KMS-11 (cell line): ENCODE measurements at regions not wholly inside any gene's neighbourhood (a gene's known extent, or its start where the extent isn't known, plus 50 kb on each side); places are given as distances from the start of the nearest gene placed in this dataset.

Experiments used
- H2AFZ ChIP-seq: fragments of 200-600 bp; sonication (generic); 2 replicates; pipeline ENCODE4 v1.6.1; 2016; ENCODE audit warnings: antibody characterized with exemption, mixed run types, low read depth
- H3K27ac ChIP-seq: fragments of 200-600 bp; sonication (generic); 2 replicates; pipeline ENCODE4 v1.6.1; 2016; ENCODE audit warnings: mild to moderate bottlenecking, mixed run types
- H3K27me3 ChIP-seq: fragments of 200-600 bp; sonication (generic); 2 replicates; pipeline ENCODE4 v1.6.1; 2017; ENCODE audit warnings: mild to moderate bottlenecking, low read depth, mixed run types, moderate library complexity; ENCODE audit not compliant: insufficient read depth
- H3K36me3 ChIP-seq: fragments of 200-600 bp; sonication (generic); 2 replicates; pipeline ENCODE4 v1.6.1; 2017; ENCODE audit warnings: mild to moderate bottlenecking, mixed run types; ENCODE audit not compliant: insufficient read depth
- H3K4me1 ChIP-seq: fragments of 200-600 bp; sonication (generic); 2 replicates; pipeline ENCODE4 v1.6.1; 2016; ENCODE audit warnings: mild to moderate bottlenecking, low read depth, mixed run types; ENCODE audit not compliant: poor library complexity, severe bottlenecking
- H3K4me2 ChIP-seq: fragments of 200-600 bp; sonication (generic); 2 replicates; pipeline ENCODE4 v1.7.0; 2016; ENCODE audit warnings: mild to moderate bottlenecking, mixed run types
- H3K4me3 ChIP-seq: fragments of 200-600 bp; sonication (generic); IDR thresholded peaks from 2 replicates; pipeline ENCODE4 v1.6.1; 2017; ENCODE audit warnings: low read depth, low read length, mixed read lengths; ENCODE audit not compliant: insufficient read depth
- H3K79me2 ChIP-seq: fragments of 200-600 bp; sonication (generic); 2 replicates; pipeline ENCODE4 v1.6.1; 2016; ENCODE audit warnings: low read depth, mixed run types; ENCODE audit not compliant: insufficient read depth
- H3K9ac ChIP-seq: fragments of 200-600 bp; sonication (generic); 2 replicates; pipeline ENCODE4 v1.6.1; 2016; ENCODE audit warnings: mild to moderate bottlenecking, mixed run types
- H4K20me1 ChIP-seq: fragments of 200-600 bp; sonication (generic); 2 replicates; pipeline ENCODE4 v1.6.1; 2016; ENCODE audit warnings: mild to moderate bottlenecking, mixed run types; ENCODE audit not compliant: insufficient read depth
- TF ChIP-seq, protein P1 (sequence below): fragments of 200-600 bp; sonication (generic); conservative IDR thresholded peaks from 2 replicates; pipeline ENCODE4 v1.6.1; 2017; ENCODE audit warnings: low read depth, mild to moderate bottlenecking, antibody characterized with exemption, low read length, moderate library complexity, mixed read lengths

DNA sequence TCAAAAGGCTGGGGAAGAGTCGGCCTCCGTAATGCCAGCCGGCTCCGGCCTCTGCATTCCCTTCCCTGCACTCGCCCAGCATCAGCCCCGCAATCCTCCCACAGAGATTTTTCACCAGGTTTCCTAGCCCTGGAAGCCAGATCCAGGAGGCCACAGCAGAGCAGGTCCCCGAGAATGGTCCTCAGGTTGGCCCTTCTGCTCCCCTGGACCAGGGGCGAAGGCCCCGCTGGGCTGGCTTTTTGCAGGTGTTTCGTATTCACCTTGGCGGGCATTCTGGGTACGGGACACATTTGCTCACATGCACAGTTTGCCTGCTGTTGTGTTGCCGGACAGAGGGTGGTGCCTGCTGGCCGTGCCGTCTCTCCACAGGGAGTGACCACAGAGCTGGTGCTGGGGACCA lies 309.5 kb downstream of the NDUFA10 start:
- Histone ChIP-seq H2AFZ (no peak overlapping the region), H3K27ac (no peak overlapping the region), H3K9ac (no peak overlapping the region), H4K20me1 (no peaks in the 10 kb centered on the region), H3K4me3 (no peak overlapping the region), H3K27me3 (no peaks in the 10 kb centered on the region; the same call in 1 of the 2 replicates), H3K79me2 (no peaks in the 10 kb centered on the region), H3K36me3 (no peaks in the 10 kb centered on the region), H3K4me2 (no peak overlapping the region), H3K4me1 (no peaks in the 10 kb centered on the region)
- TF ChIP-seq, protein P1, sequence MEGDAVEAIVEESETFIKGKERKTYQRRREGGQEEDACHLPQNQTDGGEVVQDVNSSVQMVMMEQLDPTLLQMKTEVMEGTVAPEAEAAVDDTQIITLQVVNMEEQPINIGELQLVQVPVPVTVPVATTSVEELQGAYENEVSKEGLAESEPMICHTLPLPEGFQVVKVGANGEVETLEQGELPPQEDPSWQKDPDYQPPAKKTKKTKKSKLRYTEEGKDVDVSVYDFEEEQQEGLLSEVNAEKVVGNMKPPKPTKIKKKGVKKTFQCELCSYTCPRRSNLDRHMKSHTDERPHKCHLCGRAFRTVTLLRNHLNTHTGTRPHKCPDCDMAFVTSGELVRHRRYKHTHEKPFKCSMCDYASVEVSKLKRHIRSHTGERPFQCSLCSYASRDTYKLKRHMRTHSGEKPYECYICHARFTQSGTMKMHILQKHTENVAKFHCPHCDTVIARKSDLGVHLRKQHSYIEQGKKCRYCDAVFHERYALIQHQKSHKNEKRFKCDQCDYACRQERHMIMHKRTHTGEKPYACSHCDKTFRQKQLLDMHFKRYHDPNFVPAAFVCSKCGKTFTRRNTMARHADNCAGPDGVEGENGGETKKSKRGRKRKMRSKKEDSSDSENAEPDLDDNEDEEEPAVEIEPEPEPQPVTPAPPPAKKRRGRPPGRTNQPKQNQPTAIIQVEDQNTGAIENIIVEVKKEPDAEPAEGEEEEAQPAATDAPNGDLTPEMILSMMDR, result no peak

DNA sequence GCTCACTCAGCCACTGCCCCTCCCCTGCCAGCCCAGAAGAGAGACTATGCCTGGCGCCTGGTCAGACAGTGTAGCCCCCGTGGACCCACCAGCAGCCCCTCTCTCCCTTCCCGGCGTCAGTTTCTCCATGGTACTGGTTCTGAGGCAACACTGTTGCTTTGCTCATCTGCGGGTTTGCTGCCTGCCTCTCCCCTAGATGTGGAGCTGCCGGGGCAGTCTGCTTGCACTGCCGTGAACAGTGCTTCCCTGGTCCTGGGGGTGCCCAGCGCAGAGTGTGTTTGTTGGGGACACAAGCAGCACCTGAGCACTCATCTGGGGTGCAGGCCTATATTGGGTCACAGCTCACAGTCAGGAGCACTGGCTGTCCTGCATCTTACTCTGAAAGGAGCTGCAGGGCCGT lies 309.9 kb downstream of the NDUFA10 start:
- H4K20me1 ChIP-seq, result no peaks in the 10 kb centered on the region
- no peaks in the 10 kb centered on the region; the same call in 1 of the 2 replicates for H3K27me3 ChIP-seq
- no peak overlapping the region for H3K4me2 ChIP-seq
- H3K27ac ChIP-seq, result no peak overlapping the region
- H3K4me1 ChIP-seq, result no peaks in the 10 kb centered on the region
- no peaks in the 10 kb centered on the region for H3K79me2 ChIP-seq
- TF ChIP-seq, protein P1, result no peak
- no peaks in the 10 kb centered on the region for H3K36me3 ChIP-seq
- no peak overlapping the region for H2AFZ ChIP-seq
- no peak overlapping the region for H3K9ac ChIP-seq
- no peak overlapping the region for H3K4me3 ChIP-seq

DNA sequence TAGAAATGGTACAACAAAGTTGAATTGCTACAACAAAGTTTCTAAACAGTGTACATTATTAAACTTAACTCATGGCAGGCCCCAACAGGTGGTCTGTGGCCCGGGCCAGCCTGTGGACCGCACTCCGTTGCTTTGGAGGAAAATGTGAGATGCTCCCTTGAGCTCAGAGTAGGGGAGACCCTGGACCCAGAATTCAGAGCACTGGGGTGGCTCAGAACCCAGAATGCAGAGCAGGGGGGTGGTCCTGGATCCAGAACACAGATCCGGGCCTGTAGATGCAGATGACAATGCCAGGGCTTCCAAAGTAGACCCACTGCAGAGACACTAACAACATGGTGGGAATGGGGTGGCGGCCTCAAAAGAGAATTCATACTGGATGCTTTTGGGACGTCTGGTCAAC lies 311.0 kb downstream of the NDUFA10 start:
- no peak overlapping the region for H3K4me3 ChIP-seq
- no peak overlapping the region for H3K27ac ChIP-seq
- no peaks in the 10 kb centered on the region for H3K79me2 ChIP-seq
- H4K20me1 ChIP-seq, result no peaks in the 10 kb centered on the region
- TF ChIP-seq, protein P1, result no peak
- no peaks in the 10 kb centered on the region for H3K36me3 ChIP-seq
- no peak overlapping the region for H2AFZ ChIP-seq
- no peaks in the 10 kb centered on the region for H3K27me3 ChIP-seq
- H3K4me1 ChIP-seq, result no peaks in the 10 kb centered on the region
- no peak overlapping the region for H3K9ac ChIP-seq
- no peak overlapping the region for H3K4me2 ChIP-seq

DNA sequence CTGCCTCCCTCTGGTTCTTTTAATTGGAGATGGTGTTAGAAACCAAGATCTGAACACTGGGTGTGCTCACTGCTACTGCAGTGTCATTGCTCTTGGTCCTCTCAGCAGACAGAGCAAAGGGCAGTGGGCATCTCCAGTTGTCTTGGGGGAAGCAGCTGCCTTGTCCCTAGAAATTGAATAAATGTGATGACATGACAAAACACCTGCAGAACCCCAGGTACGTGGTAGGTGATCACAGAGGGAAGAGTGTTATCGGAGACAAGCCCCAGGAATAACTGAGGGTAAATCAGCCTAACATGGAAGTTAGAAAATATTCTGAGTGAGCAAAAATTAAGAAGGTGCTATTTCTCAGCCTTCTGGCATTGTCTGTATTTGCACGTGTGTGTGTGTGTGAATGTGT lies 311.9 kb upstream of the HDAC4 start:
- Histone ChIP-seq H4K20me1 (no peaks in the 10 kb centered on the region), H2AFZ (no peak overlapping the region), H3K27ac (no peak overlapping the region), H3K4me1 (no peaks in the 10 kb centered on the region), H3K79me2 (no peaks in the 10 kb centered on the region), H3K4me2 (no peak overlapping the region), H3K27me3 (no peaks in the 10 kb centered on the region), H3K9ac (no peak overlapping the region), H3K36me3 (no peaks in the 10 kb centered on the region), H3K4me3 (no peak overlapping the region)
- TF ChIP-seq, protein P1, result no peak
